ENCODE measurements at regions not wholly inside any gene's neighbourhood (a gene's known extent, or its start where the extent isn't known, plus 50 kb on each side); places are given as distances from the start of the nearest gene placed in this dataset.

GRCh38 chr3:112745567-112746248 is 101.0 kb downstream of the CD200R1L start:
- no peaks in the 10 kb centered on the region for H3K27me3 ChIP-seq (ENCODE audit: insufficient read depth, low read depth)
- no peak for DNase-seq
- CTCF ChIA-PET: interaction anchor here (0.6 kb wide), 1 partner anchor 395 kb away, joined by 3 read pairs; no protein-coding TSS in a partner anchor
- H3K4me3 ChIP-seq: no peak overlapping the region
- TF ChIP-seq CTCF (conservative IDR thresholded peaks at IDR 0.05): no peak
- no peak for TF ChIP-seq EZH2 (IDR thresholded peaks at IDR 0.05; ENCODE audit: low read depth)
- no peaks in the 10 kb centered on the region for H3K9me3 ChIP-seq (ENCODE audit: insufficient read depth, low read depth)
- no peaks in the 10 kb centered on the region for H3K9me2 ChIP-seq (ENCODE audit: insufficient read depth)
- H3K27ac ChIP-seq: no peak overlapping the region
- BruUV-seq (replicated peaks): no TSS peak
- peaks cover 34% of the 10 kb centered on the region for H3K4me1 ChIP-seq (replicated peaks; ENCODE audit: insufficient read depth)
- intact Hi-C loops (cut with micrococcal nuclease; ENCODE audit: unreplicated experiment): no loop called here
- POLR2A ChIA-PET (ENCODE audit: unreplicated experiment): interaction anchor here (0.6 kb wide), 1 partner anchor 28 kb away, joined by 4 read pairs; no protein-coding TSS in a partner anchor
- no peak overlapping the region for H3K4me2 ChIP-seq
- H3K79me2 ChIP-seq (ENCODE audit: low read depth): no peaks in the 10 kb centered on the region
- no peak overlapping the region for H2AFZ ChIP-seq
- peaks cover 13% of the 10 kb centered on the region for H3F3A ChIP-seq (ENCODE audit: insufficient read depth, low read depth)
- H3K36me3 ChIP-seq (ENCODE audit: low read depth): no peaks in the 10 kb centered on the region; the same call in 1 of the 2 replicates
- H4K20me1 ChIP-seq (ENCODE audit: insufficient read depth): no peaks in the 10 kb centered on the region

- POLR2A ChIA-PET (ENCODE audit: unreplicated experiment): interaction anchor here (0.6 kb wide), 1 partner anchor 28 kb away, joined by 4 read pairs; no protein-coding TSS in a partner anchor
- intact Hi-C loops (cut with micrococcal nuclease; ENCODE audit: unreplicated experiment): no loop called here
- CTCF ChIA-PET: interaction anchor here (0.6 kb wide), 1 partner anchor 694 kb away, joined by 3 read pairs; no protein-coding TSS in a partner anchor
Measured at GRCh38 chr3:112744825-112745566, 101.7 kb downstream of the CD200R1L start.

More at GRCh38 chr3:112744825-112745566, 101.7 kb downstream of the CD200R1L start:
- H3K36me3 ChIP-seq (ENCODE audit: low read depth): no peaks in the 10 kb centered on the region; the same call in 1 of the 2 replicates
- H2AFZ ChIP-seq: no peak overlapping the region
- no peak overlapping the region for H3K27ac ChIP-seq
- no peaks in the 10 kb centered on the region for H3K9me3 ChIP-seq (ENCODE audit: insufficient read depth, low read depth)
- no peak overlapping the region for H3K4me2 ChIP-seq
- no peaks in the 10 kb centered on the region for H3K79me2 ChIP-seq (ENCODE audit: low read depth)
- no peaks in the 10 kb centered on the region for H3K27me3 ChIP-seq (ENCODE audit: insufficient read depth, low read depth)
- H3F3A ChIP-seq (ENCODE audit: insufficient read depth, low read depth): peaks cover 13% of the 10 kb centered on the region
- no peak for DNase-seq
- no TSS peak for BruUV-seq (replicated peaks)
- no peak for TF ChIP-seq EZH2 (IDR thresholded peaks at IDR 0.05; ENCODE audit: low read depth)
- TF ChIP-seq CTCF (conservative IDR thresholded peaks at IDR 0.05): no peak
- no peak overlapping the region for H3K4me3 ChIP-seq
- no peaks in the 10 kb centered on the region for H3K9me2 ChIP-seq (ENCODE audit: insufficient read depth)
- H4K20me1 ChIP-seq (ENCODE audit: insufficient read depth): no peaks in the 10 kb centered on the region
- H3K4me1 ChIP-seq (replicated peaks; ENCODE audit: insufficient read depth): peaks cover 34% of the 10 kb centered on the region
